Activated CD4-positive, alpha-beta T cell treated with anti-CD3 and anti-CD28 coated beads, Interleukin-2, Interleukin-6, amounts not matched to agents 100 ng/mL and 50 ng/mL, durations not matched to agents 16 hours and 8 hours (primary cell): ENCODE measurements at regions not wholly inside any gene's neighbourhood (a gene's known extent, or its start where the extent isn't known, plus 50 kb on each side); places are given as distances from the start of the nearest gene placed in this dataset.

Experiments used
- DNase-seq: peaks from one replicate; pipeline ENCODE4 v3.0.0-alpha.2; 2020

GRCh38 chr1:42033629-42034028 is 114.9 kb upstream of the HIVEP3 start:
- no peak for DNase-seq

GRCh38 chr1:42017730-42018129 is 99.0 kb upstream of the HIVEP3 start:
- no peak for DNase-seq

GRCh38 chr1:42017259-42017658 is 98.5 kb upstream of the HIVEP3 start:
- DNase-seq = peak; percentile 68

GRCh38 chr1:42014823-42015222 is 96.1 kb upstream of the HIVEP3 start:
- DNase-seq = no peak

GRCh38 chr1:42013881-42014470 is 95.3 kb upstream of the HIVEP3 start:
- no peak for DNase-seq

GRCh38 chr1:42012852-42013251 is 94.1 kb upstream of the HIVEP3 start:
- no peak for DNase-seq

- DNase-seq = no peak
These were observed 91.7 kb upstream of the HIVEP3 start for GRCh38 chr1:42010381-42010780.

- DNase-seq = no peak
These were observed 89.5 kb upstream of the HIVEP3 start for GRCh38 chr1:42008264-42008663.

GRCh38 chr1:42006836-42007235 is 88.1 kb upstream of the HIVEP3 start:
- no peak for DNase-seq

- DNase-seq = no peak
These were observed 87.4 kb upstream of the HIVEP3 start for GRCh38 chr1:42006093-42006492.

GRCh38 chr1:42005530-42005929 is 86.8 kb upstream of the HIVEP3 start:
- DNase-seq = no peak

- no peak for DNase-seq
These were observed 86.1 kb upstream of the HIVEP3 start for GRCh38 chr1:42004860-42005259.

- no peak for DNase-seq
These were observed 85.6 kb upstream of the HIVEP3 start for GRCh38 chr1:42004322-42004721.

GRCh38 chr1:42003433-42003832 is 84.7 kb upstream of the HIVEP3 start:
- DNase-seq = no peak

- no peak for DNase-seq
These were observed 83.5 kb upstream of the HIVEP3 start for GRCh38 chr1:42002220-42002619.

- DNase-seq = no peak
These were observed 82.0 kb upstream of the HIVEP3 start for GRCh38 chr1:42000766-42001165.

GRCh38 chr1:41999884-42000283 is 81.2 kb upstream of the HIVEP3 start:
- DNase-seq = no peak

- DNase-seq = no peak
These were observed 79.5 kb upstream of the HIVEP3 start for GRCh38 chr1:41998250-41998649.

- DNase-seq = no peak
These were observed 78.4 kb upstream of the HIVEP3 start for GRCh38 chr1:41997153-41997552.

- DNase-seq = no peak
These were observed 76.9 kb upstream of the HIVEP3 start for GRCh38 chr1:41995441-41996130.

GRCh38 chr1:41994195-41994894 is 75.6 kb upstream of the HIVEP3 start:
- DNase-seq = no peak

GRCh38 chr1:41983451-41983850 is 64.7 kb upstream of the HIVEP3 start:
- no peak for DNase-seq

- DNase-seq = no peak
These were observed 63.1 kb upstream of the HIVEP3 start for GRCh38 chr1:41981796-41982195.
